B cell (primary cell): ENCODE measurements at regions not wholly inside any gene's neighbourhood (a gene's known extent, or its start where the extent isn't known, plus 50 kb on each side); places are given as distances from the start of the nearest gene placed in this dataset.

Experiments used
- CTCF ChIP-seq: fragments of 200-600 bp; IDR thresholded peaks from one replicate; pipeline ENCODE4 v1.8.0; 2022; ENCODE audit warnings: antibody characterized with exemption, mild to moderate bottlenecking
- EZH2 ChIP-seq: IDR thresholded peaks from 2 replicates; pipeline ENCODE4 v1.6.1; 2012; ENCODE audit warnings: borderline replicate concordance, low read depth, mild to moderate bottlenecking, moderate library complexity, low read length; ENCODE audit not compliant: insufficient read depth, poor library complexity, severe bottlenecking

GRCh38 chr1:172926070-172926469, 124.7 kb downstream of the TNFSF18 start:
- TF ChIP-seq CTCF: no peak
- no peak for TF ChIP-seq EZH2
